HG03095 (cell line): ENCODE measurements at regions not wholly inside any gene's neighbourhood (a gene's known extent, or its start where the extent isn't known, plus 50 kb on each side); places are given as distances from the start of the nearest gene placed in this dataset.

ENCODE experiments used
- ATAC-seq: cut with Tn5 transposase; IDR thresholded peaks from one replicate; pipeline ENCODE4 v1.9.1; 2021; ENCODE audit warnings: moderate library complexity; ENCODE audit not compliant: unreplicated experiment

DNA sequence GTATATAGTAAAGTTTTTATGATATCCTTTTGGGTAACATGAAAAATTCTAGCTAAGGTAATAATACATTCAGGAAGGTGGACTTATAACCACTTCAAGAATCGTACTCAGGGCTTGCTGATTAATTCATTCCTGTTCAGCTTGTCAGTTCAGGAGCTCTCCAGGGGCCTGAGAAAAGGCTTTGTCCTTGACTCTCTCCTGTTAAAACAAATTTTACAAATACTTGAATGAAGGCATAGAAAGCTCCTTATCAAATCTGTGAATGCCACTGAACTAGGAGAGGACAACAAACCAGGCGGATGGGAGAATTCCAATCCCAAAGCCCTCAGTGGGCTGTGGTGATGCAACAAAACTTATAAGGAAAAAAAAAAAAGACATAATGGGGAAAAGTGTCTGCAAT, 354.5 kb upstream of the ZMIZ1 start:
- ATAC-seq: no peak

- ATAC-seq: no peak
These were observed 353.3 kb upstream of the ZMIZ1 start for GRCh38 chr10:78715435-78715834.

DNA sequence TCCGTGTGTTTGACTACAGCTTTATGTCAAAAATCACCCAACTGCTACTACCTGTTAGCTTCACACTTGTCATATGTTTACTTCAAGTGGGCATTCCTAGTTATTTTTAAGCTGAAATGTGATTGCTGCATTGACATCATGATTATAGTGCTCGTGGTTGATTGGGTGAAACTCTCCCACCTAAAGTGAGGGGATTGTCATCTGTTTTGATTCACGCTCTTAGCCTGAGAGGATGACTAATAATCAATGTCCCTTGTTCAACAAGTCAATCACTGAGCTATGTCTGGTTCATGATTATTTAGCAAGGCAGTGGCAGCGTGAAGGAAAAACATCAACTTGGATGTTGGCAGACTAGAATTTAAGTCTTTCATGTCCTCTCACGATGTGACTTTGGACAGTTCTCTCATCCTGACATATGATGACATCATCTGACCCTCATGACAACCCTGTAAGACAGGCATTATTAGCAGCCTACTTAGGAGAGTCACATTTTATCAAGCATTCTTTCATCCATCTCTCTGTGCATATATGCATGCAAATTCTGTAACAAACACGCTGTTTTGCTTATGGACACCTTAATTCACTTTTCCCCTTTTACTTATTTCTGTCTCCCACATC, 352.6 kb upstream of the ZMIZ1 start:
- ATAC-seq: no peak

DNA sequence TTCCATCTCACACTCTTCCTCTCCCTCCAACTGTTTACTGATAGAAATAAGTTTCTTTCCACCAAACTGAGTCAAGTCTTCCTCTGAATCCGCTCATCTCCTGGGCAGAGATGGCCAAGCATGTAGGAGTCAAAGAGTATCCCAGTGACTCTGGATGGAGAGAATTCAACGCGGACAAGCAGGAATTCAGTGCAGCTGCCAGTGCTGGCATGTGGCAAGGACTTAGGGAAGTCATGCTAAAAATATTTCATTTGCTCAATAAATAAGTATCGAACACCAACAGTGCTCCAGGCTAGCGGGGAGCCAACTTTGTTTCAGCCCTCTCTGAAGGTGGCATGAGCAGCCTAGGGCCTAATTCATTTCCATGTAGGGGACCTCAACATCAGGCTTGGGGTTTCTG, 351.6 kb upstream of the ZMIZ1 start:
- no peak for ATAC-seq

GRCh38 chr10:78718032-78718572, 350.7 kb upstream of the ZMIZ1 start:
- no peak for ATAC-seq

GRCh38 chr10:78719276-78719675, 349.5 kb upstream of the ZMIZ1 start:
- no peak for ATAC-seq

DNA sequence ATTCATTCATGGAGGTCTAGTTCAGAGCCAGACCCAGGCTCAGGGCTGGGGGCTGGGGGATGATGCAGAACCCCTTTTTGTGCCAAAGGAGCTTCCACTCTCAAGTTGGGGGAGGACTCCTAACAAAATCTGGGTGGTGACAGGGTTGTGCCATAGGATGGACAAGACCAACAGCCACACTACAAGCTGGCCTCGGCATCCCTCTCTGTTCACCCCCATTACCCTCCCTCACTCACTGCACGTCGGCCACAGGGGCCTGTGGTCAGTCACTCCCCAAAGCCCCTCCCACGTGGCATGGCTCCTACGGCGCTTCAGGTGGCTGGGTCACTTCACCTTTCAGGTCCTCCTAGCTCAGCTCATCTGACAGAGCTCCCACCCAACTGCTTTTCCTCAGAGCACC, 348.7 kb upstream of the ZMIZ1 start:
- ATAC-seq: no peak

DNA sequence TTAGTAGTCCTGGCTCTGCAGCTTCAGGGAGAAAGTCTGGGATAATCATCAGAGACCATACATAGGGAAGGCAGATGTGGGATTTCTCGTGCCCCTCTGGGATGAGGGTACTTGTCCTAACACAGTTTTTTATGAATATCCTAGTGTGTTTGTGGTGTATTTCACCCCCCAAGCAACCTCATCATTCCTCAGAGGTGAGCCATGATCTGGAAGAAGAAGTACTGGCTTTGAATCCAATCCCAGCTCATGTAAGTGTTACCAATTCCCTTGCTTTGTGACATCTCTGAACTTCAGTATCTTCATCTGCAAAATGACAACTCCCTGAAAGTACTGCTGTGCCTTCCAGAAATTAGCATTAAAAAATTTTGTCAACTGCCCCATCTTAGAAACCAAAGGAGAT, 347.5 kb upstream of the ZMIZ1 start:
- ATAC-seq: no peak

- no peak for ATAC-seq
These were observed 343.9 kb upstream of the ZMIZ1 start for GRCh38 chr10:78724846-78725245.

GRCh38 chr10:78726171-78726570, 342.6 kb upstream of the ZMIZ1 start:
- no peak for ATAC-seq

DNA sequence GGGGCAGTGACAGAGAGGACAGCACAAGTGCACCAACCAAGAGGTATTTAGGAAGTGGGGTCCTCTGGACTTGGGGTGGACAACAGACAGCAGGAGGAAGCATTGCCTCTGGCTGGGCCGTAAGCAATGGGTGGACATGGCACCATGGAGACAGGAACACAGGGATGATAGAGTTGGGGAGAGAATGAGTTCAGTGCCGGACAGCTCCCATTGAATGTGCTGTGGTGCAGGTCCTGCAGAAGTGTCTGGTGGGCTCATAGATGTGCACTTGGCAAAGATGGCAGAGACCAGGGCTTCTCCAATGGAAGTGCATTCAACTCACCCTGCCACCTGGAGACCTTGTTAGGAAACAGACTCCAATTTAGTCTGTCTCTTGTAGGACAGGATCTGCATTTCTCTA, 341.5 kb upstream of the ZMIZ1 start:
- no peak for ATAC-seq

GRCh38 chr10:78727728-78728127, 341.0 kb upstream of the ZMIZ1 start:
- ATAC-seq: no peak

- no peak for ATAC-seq
These were observed 340.6 kb upstream of the ZMIZ1 start for GRCh38 chr10:78728176-78728575.

DNA sequence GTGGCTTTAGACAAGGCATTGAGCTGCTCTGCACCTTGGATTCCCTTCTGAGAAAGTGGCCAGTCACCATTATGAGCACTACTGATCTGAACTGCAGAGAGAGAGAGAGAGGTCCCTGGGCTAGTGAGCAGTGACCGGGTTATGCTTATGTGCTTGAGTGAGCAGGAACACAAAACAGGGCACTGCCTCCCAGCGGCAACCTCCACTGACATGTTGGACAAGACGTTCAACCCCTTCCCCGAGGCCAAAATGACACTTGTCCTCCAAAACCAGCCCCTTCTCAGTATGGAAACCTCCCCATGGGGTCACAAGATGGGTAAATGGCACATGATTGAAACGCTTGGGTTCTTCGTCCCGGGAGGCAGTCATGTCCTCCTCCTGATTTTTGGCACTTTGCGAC, 339.4 kb upstream of the ZMIZ1 start:
- ATAC-seq: no peak

DNA sequence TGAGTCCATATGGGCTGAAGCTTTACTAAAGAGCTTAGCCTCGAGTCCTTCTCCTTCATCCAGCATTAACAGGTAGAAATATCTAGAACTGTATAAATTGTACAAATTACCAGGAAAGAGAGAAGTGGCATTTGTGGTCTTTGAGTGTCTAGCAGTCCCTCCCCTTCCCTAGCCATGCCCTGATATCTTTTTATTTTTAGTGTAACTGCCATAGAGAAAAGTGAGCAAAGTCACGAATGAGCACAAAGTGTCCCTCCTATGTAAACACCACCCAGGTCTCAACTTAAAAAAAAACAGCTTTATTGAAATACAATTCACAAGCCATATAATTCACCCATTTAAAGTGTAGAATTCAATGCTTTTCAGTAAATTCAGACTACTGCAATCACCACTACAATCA, 339.0 kb upstream of the ZMIZ1 start:
- no peak for ATAC-seq

GRCh38 chr10:78730754-78731153, 338.0 kb upstream of the ZMIZ1 start:
- ATAC-seq: no peak

GRCh38 chr10:78731675-78732074, 337.1 kb upstream of the ZMIZ1 start:
- no peak for ATAC-seq

GRCh38 chr10:78732381-78732780, 336.4 kb upstream of the ZMIZ1 start:
- no peak for ATAC-seq

GRCh38 chr10:78736926-78737630, 331.7 kb upstream of the ZMIZ1 start:
- no peak for ATAC-seq

- no peak for ATAC-seq
These were observed 330.6 kb upstream of the ZMIZ1 start for GRCh38 chr10:78737883-78738856.

DNA sequence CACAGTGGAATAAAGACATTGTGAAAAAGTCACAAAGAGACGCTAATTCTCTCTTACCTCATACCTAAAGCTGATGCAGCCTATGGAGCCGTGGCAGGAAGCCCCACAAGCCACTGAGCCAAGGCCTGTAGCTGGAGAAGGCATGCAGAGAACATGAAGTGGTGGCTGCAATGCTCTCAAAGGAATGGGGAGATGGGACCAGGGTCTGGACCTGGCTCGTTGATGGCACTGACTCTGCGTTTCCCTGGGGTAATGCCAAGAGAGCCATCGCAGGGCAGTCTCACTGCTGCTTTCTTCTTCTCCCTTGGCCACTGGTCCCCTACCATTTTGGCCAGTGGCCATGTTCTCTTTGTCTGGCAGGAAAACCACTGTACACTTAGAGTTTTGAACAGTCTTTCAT, 329.9 kb upstream of the ZMIZ1 start:
- no peak for ATAC-seq
